Stimulated activated naive B cell treated with anti-CD40 and anti-IgM and Interleukin-4, amounts not matched to agents 10 μg/mL and 1 μg/mL and 100 μg/mL, for 72 hours (primary cell): ENCODE measurements at regions not wholly inside any gene's neighbourhood (a gene's known extent, or its start where the extent isn't known, plus 50 kb on each side); places are given as distances from the start of the nearest gene placed in this dataset.

Source experiments
- ATAC-seq, 2 donors: fragments of 150-1000 bp; cut with Tn5 transposase; replicated peaks; 2 replicates each; pipeline ENCODE4 v1.10.0; 2021; ENCODE audit warnings: moderate library complexity in 1 of 2
- DNase-seq: peaks from one replicate; pipeline ENCODE4 v3.0.0; 2021
- H3K27ac Mint-ChIP-seq: one replicate; pipeline ENCODE4 v1.8.0; 2022; ENCODE audit warnings: mild to moderate bottlenecking, mixed read lengths
- H3K27me3 Mint-ChIP-seq, 2 donors: one replicate each; pipeline ENCODE4 v1.8.0; 2022; ENCODE audit warnings: mixed read lengths in 2 of 2
- H3K36me3 Mint-ChIP-seq, 2 donors: one replicate each; pipeline ENCODE4 v1.8.0; 2022; ENCODE audit warnings: mixed read lengths in 2 of 2, mild to moderate bottlenecking in 1 of 2
- H3K4me1 Mint-ChIP-seq, 2 donors: one replicate each; pipeline ENCODE4 v1.8.0; 2022; ENCODE audit warnings: mixed read lengths in 2 of 2, mild to moderate bottlenecking in 1 of 2
- H3K4me3 Mint-ChIP-seq, 2 donors: one replicate each; pipeline ENCODE4 v1.8.0; 2022; ENCODE audit warnings: mild to moderate bottlenecking in 2 of 2, mixed read lengths in 2 of 2, moderate library complexity in 1 of 2
- H3K9me3 Mint-ChIP-seq, 2 donors: one replicate each; pipeline ENCODE4 v1.8.0; 2022; ENCODE audit warnings: mixed read lengths in 2 of 2, mild to moderate bottlenecking in 1 of 2

DNA sequence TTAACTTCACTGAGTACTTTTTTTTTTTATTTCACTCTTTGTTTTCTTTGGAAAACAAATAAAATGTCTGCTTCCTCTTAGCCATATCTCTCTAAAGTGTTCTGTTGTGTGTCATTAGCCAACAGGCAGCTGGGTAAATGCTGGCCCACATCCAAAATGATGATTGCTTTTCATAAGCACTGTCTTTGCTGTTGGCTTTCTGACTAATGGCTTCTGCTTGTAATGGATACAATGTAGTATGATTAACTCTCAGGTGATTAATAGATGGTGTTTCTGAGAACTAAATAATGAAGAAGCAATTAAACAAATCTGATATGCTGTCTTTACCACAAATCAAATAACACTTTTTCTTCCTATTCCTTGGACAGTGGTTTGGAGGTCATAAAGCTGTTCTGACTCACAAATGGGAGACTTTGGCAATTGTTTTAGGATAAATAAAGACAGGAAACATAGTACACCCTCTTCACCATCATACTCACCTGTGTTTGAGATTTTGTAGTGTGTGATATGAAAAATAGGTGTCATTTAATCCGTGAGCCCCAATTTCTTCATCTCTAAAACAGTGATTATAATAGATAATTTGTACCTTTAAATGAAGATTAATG lies 888.4 kb downstream of the TSN start:
- no peak for DNase-seq
- H3K9me3 Mint-ChIP-seq = peaks cover 0 to 10% of the 10 kb centered on the region in 2 donors

DNA sequence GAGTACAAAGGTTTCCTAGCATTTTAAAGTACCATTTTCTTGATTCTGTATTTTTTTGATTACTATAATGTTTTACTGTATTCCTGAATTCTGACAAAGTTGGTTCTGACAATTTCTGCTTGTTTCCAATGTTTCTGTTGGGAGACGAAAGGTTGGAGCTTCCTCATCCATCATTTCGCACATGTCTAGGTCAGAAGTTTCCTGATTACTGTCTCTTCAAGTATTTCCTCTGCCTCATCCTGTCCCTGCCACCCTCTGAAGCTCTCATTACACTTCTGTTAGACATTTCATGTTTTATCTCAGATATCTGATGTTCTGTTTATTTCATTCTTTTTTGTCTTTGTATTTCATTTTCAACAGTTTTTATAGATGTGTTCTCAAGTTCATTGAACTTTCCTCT lies 895.8 kb downstream of the TSN start:
- ATAC-seq (no peak), DNase-seq (no peak)
- Mint-ChIP-seq H3K27me3 (no peaks in the 10 kb centered on the region), H3K9me3 (peaks cover 0 to 5% of the 10 kb centered on the region in 2 donors), H3K4me3 (no peak overlapping the region), H3K27ac (no peak overlapping the region), H3K4me1 (no peaks in the 10 kb centered on the region), H3K36me3 (no peaks in the 10 kb centered on the region)

More for the DNA sequence above, 888.4 kb downstream of the TSN start:
- no peak overlapping the region for H3K4me3 Mint-ChIP-seq
- ATAC-seq = no peak
- H3K27ac Mint-ChIP-seq = no peak overlapping the region
- no peaks in the 10 kb centered on the region for H3K27me3 Mint-ChIP-seq
- H3K36me3 Mint-ChIP-seq = no peaks in the 10 kb centered on the region
- no peaks in the 10 kb centered on the region for H3K4me1 Mint-ChIP-seq

GRCh38 chr2:122651780-122652179 lies 896.3 kb downstream of the TSN start:
- DNase-seq (no peak), ATAC-seq (no peak)
- Mint-ChIP-seq H3K27ac (no peak overlapping the region), H3K27me3 (no peaks in the 10 kb centered on the region), H3K9me3 (peaks cover 0 to 5% of the 10 kb centered on the region in 2 donors), H3K36me3 (no peaks in the 10 kb centered on the region), H3K4me3 (no peak overlapping the region), H3K4me1 (no peaks in the 10 kb centered on the region)

DNA sequence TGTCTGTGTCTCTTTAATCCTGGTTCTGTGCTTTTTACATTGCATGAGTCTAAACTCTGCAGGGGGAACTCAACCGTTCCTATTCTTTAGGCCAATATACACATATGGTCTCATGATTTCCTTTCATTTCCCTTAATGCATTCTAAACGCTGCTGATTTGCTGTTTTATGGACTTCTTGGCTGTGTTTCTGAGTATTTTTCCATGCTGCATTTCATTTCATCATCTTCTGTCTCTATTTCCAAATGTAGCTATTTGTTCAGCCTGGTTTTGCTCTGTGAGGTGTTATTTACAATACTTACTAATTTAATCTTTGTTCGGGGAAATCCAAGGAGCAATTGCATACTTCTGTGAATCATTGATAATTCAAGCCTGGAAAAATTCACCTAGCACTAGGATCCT lies 897.2 kb downstream of the TSN start:
- ATAC-seq = no peak

GRCh38 chr2:122656403-122656802 lies 901.0 kb downstream of the TSN start:
- H3K4me1 Mint-ChIP-seq = no peaks in the 10 kb centered on the region
- H3K36me3 Mint-ChIP-seq = no peaks in the 10 kb centered on the region
- H3K27me3 Mint-ChIP-seq = no peaks in the 10 kb centered on the region

More for the DNA sequence above, 897.2 kb downstream of the TSN start:
- H3K4me1 Mint-ChIP-seq = no peaks in the 10 kb centered on the region
- H3K27ac Mint-ChIP-seq = no peak overlapping the region
- no peak for DNase-seq
- peaks cover 0 to 5% of the 10 kb centered on the region in 2 donors for H3K9me3 Mint-ChIP-seq
- H3K36me3 Mint-ChIP-seq = no peaks in the 10 kb centered on the region
- no peak overlapping the region for H3K4me3 Mint-ChIP-seq
- no peaks in the 10 kb centered on the region for H3K27me3 Mint-ChIP-seq

GRCh38 chr2:122660786-122661634 lies 905.6 kb downstream of the TSN start:
- ATAC-seq = no peak
- no peak for DNase-seq
- Mint-ChIP-seq H3K36me3 (no peaks in the 10 kb centered on the region), H3K4me1 (no peaks in the 10 kb centered on the region), H3K27me3 (no peaks in the 10 kb centered on the region), H3K9me3 (no peaks in the 10 kb centered on the region), H3K4me3 (no peak overlapping the region), H3K27ac (no peak overlapping the region)

More at GRCh38 chr2:122656403-122656802, 901.0 kb downstream of the TSN start:
- no peak overlapping the region for H3K27ac Mint-ChIP-seq
- no peak overlapping the region for H3K4me3 Mint-ChIP-seq
- no peak for DNase-seq
- ATAC-seq = no peak
- no peaks in the 10 kb centered on the region for H3K9me3 Mint-ChIP-seq

- H3K9me3 Mint-ChIP-seq = no peaks in the 10 kb centered on the region
- DNase-seq (no peak), ATAC-seq (no peak)
- no peaks in the 10 kb centered on the region for H3K27me3 Mint-ChIP-seq
- no peak overlapping the region for H3K27ac Mint-ChIP-seq
- no peak overlapping the region for H3K4me3 Mint-ChIP-seq
- no peaks in the 10 kb centered on the region for H3K36me3 Mint-ChIP-seq
- H3K4me1 Mint-ChIP-seq = no peaks in the 10 kb centered on the region
These were observed 908.2 kb downstream of the TSN start for GRCh38 chr2:122663620-122664019.

GRCh38 chr2:122669627-122670026 lies 914.2 kb downstream of the TSN start:
- Mint-ChIP-seq H3K27me3 (no peaks in the 10 kb centered on the region), H3K9me3 (peaks cover 0 to 1% of the 10 kb centered on the region in 2 donors), H3K27ac (no peak overlapping the region), H3K36me3 (no peaks in the 10 kb centered on the region), H3K4me3 (no peak overlapping the region), H3K4me1 (no peaks in the 10 kb centered on the region)
- DNase-seq (no peak), ATAC-seq (no peak)

GRCh38 chr2:122670897-122671296 lies 915.4 kb downstream of the TSN start:
- H3K4me3 Mint-ChIP-seq = no peak overlapping the region
- DNase-seq (no peak), ATAC-seq (no peak)
- H3K4me1 Mint-ChIP-seq = no peaks in the 10 kb centered on the region
- H3K36me3 Mint-ChIP-seq = no peaks in the 10 kb centered on the region
- no peaks in the 10 kb centered on the region for H3K27me3 Mint-ChIP-seq
- H3K27ac Mint-ChIP-seq = no peak overlapping the region
- H3K9me3 Mint-ChIP-seq = peaks cover 0 to 1% of the 10 kb centered on the region in 2 donors

DNA sequence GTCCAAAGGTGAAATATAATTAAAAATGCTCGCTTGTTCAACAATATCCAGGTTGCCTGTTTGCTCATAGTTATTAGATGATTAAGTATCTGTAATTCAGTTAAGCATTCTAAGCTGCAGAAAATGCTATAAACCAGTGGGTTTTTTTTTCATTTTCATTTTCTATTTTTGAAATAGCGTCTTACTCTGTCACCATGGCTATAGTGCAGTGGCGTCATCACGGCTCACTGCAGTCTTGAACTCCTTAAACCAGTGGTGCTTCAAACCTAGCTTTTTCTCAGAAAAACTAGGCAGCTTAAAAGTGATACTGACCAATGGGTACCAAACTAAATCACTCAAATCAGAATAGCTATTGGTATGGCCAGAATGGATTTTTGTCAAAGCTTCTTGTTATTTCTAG lies 925.2 kb downstream of the TSN start:
- no peak overlapping the region for H3K4me3 Mint-ChIP-seq
- no peak for ATAC-seq
- H3K4me1 Mint-ChIP-seq = no peaks in the 10 kb centered on the region
- no peaks in the 10 kb centered on the region for H3K27me3 Mint-ChIP-seq
- no peak overlapping the region for H3K27ac Mint-ChIP-seq
- peaks cover 4% of the 10 kb centered on the region in 2 donors for H3K9me3 Mint-ChIP-seq
- H3K36me3 Mint-ChIP-seq = no peaks in the 10 kb centered on the region
- no peak for DNase-seq

- Mint-ChIP-seq H3K27ac (no peak overlapping the region), H3K4me3 (no peak overlapping the region), H3K36me3 (no peaks in the 10 kb centered on the region), H3K27me3 (no peaks in the 10 kb centered on the region), H3K4me1 (no peaks in the 10 kb centered on the region), H3K9me3 (peaks cover 4% of the 10 kb centered on the region in 2 donors)
- no peak for ATAC-seq
- DNase-seq = no peak
These were observed 926.2 kb downstream of the TSN start for GRCh38 chr2:122681626-122682025.

DNA sequence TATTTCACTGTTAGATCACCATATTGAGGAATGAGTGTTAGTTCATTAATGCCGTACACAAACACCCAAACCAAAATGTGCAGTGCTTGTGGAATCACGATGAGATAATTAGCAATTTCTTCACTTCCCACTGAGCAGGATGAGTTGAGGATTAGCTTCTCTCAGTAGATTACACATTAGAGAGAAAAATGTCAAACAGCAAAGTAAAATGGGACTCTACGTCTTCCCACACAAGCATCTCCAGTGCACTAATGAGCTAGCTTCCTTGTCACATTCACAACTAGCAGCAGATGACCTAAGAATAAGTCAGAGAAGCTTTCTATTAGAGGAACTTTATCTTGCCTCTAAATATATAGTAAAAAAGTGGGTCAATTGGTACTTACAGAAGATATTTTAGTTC lies 926.9 kb downstream of the TSN start:
- H3K9me3 Mint-ChIP-seq = peaks cover 1 to 3% of the 10 kb centered on the region in 2 donors
- no peaks in the 10 kb centered on the region for H3K36me3 Mint-ChIP-seq
- ATAC-seq = no peak
- no peak overlapping the region for H3K4me3 Mint-ChIP-seq
- no peaks in the 10 kb centered on the region for H3K27me3 Mint-ChIP-seq
- H3K27ac Mint-ChIP-seq = no peak overlapping the region
- no peak for DNase-seq
- H3K4me1 Mint-ChIP-seq = no peaks in the 10 kb centered on the region

- ATAC-seq = no peak
- no peaks in the 10 kb centered on the region for H3K4me1 Mint-ChIP-seq
- no peaks in the 10 kb centered on the region for H3K36me3 Mint-ChIP-seq
- H3K9me3 Mint-ChIP-seq = peaks cover 0 to 3% of the 10 kb centered on the region in 2 donors
- DNase-seq = no peak
- no peak overlapping the region for H3K4me3 Mint-ChIP-seq
- H3K27me3 Mint-ChIP-seq = no peaks in the 10 kb centered on the region
- H3K27ac Mint-ChIP-seq = no peak overlapping the region
These were observed 927.6 kb downstream of the TSN start for GRCh38 chr2:122683018-122683417.

GRCh38 chr2:122692400-122693083 lies 937.1 kb downstream of the TSN start:
- no peaks in the 10 kb centered on the region for H3K4me1 Mint-ChIP-seq
- no peak for DNase-seq
- H3K27ac Mint-ChIP-seq = no peak overlapping the region
- H3K9me3 Mint-ChIP-seq = peaks cover 3 to 9% of the 10 kb centered on the region in 2 donors
- no peaks in the 10 kb centered on the region for H3K27me3 Mint-ChIP-seq
- no peak overlapping the region for H3K4me3 Mint-ChIP-seq
- H3K36me3 Mint-ChIP-seq = no peaks in the 10 kb centered on the region
- no peak for ATAC-seq

DNA sequence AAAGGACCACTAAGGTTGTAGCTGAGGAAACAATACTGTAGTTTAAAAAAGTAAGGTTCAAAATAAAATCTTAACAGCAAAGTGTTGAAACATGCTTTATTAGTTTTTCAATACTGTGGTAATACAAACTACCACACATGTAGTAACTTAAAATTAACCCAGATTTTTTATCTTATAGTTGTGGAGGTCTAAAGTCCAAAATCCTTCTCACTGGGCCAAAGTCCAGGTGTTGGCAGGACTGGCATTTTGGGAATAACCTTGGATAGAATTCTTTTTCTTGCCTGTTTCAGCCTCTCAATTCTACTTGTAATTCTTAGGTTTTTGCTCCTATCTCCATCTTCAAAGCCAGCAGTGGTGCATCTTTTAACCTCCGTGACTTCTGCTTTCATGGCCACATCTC lies 942.0 kb downstream of the TSN start:
- Mint-ChIP-seq H3K36me3 (no peaks in the 10 kb centered on the region), H3K4me3 (no peak overlapping the region), H3K27ac (no peak overlapping the region), H3K27me3 (no peaks in the 10 kb centered on the region), H3K4me1 (no peaks in the 10 kb centered on the region), H3K9me3 (peaks cover 1 to 9% of the 10 kb centered on the region in 2 donors)
- no peak for ATAC-seq
- no peak for DNase-seq
